ENCODE measurements at regions not wholly inside any gene's neighbourhood (a gene's known extent, or its start where the extent isn't known, plus 50 kb on each side); places are given as distances from the start of the nearest gene placed in this dataset.

GRCh38 chr13:78183732-78184131, 265.1 kb upstream of the EDNRB start:
- Histone ChIP-seq H3K4me1 (ENCODE audit: control insufficient read depth in 1 of 2, extremely low read depth in 1 of 2, insufficient read depth in 2 of 2, low read length in 2 of 2) (no peaks in the 10 kb centered on the region), H3K36me3 (ENCODE audit: control insufficient read depth in 2 of 2, extremely low read depth in 1 of 2, insufficient read depth in 1 of 2, low read length in 1 of 2) (no peaks in the 10 kb centered on the region), H3K27me3 (replicated peaks in 1 of 2; ENCODE audit: control insufficient read depth in 2 of 2, extremely low read depth in 1 of 2, insufficient read depth in 2 of 2, low read length in 1 of 2) (no peaks in the 10 kb centered on the region), H3K9me3 (no peaks in the 10 kb centered on the region), H3K27ac (ENCODE audit: low read length) (no peak overlapping the region), H3K4me3 (ENCODE audit: control insufficient read depth in 1 of 2, extremely low read depth in 1 of 2, low read length in 1 of 2) (no peak overlapping the region)
- no peaks in the 10 kb centered on the region for H3K9me3 Mint-ChIP-seq
- ChIA-PET POLR2A (no interaction called here), CTCF (no interaction called here)
- H3K36me3 Mint-ChIP-seq, result no peaks in the 10 kb centered on the region
- ATAC-seq (replicated peaks in 1 of 4), result no peak
- 72% methylated on average over 2 of the region's 2 CpGs for whole genome bisulfite sequencing (ENCODE audit: insufficient coverage)
- no peak for DNase-seq
- H3K4me3 Mint-ChIP-seq, result no peak overlapping the region
- H3K4me1 Mint-ChIP-seq, result no peaks in the 10 kb centered on the region
- peaks cover 0 to 7% of the 10 kb centered on the region in 2 donors for H3K27me3 Mint-ChIP-seq
- no peak overlapping the region for H3K27ac Mint-ChIP-seq

GRCh38 chr13:78182813-78183212, 264.2 kb upstream of the EDNRB start:
- CTCF ChIA-PET, result no interaction called here
- H3K27ac ChIP-seq (ENCODE audit: low read length), result no peak overlapping the region
- H3K36me3 ChIP-seq (ENCODE audit: control insufficient read depth in 2 of 2, extremely low read depth in 1 of 2, insufficient read depth in 1 of 2, low read length in 1 of 2), result no peaks in the 10 kb centered on the region
- Mint-ChIP-seq H3K27me3 (peaks cover 0 to 3% of the 10 kb centered on the region in 2 donors), H3K4me3 (no peak overlapping the region), H3K27ac (no peak overlapping the region), H3K36me3 (no peaks in the 10 kb centered on the region), H3K9me3 (no peaks in the 10 kb centered on the region), H3K4me1 (no peaks in the 10 kb centered on the region)
- no CpG with 5 or more reads among the region's 2 CpGs for WGBS (ENCODE audit: insufficient coverage)
- no peaks in the 10 kb centered on the region for H3K9me3 ChIP-seq
- POLR2A ChIA-PET, result no interaction called here
- H3K4me1 ChIP-seq (ENCODE audit: control insufficient read depth in 1 of 2, extremely low read depth in 1 of 2, insufficient read depth in 2 of 2, low read length in 2 of 2), result no peaks in the 10 kb centered on the region
- H3K27me3 ChIP-seq (replicated peaks in 1 of 2; ENCODE audit: control insufficient read depth in 2 of 2, extremely low read depth in 1 of 2, insufficient read depth in 2 of 2, low read length in 1 of 2), result no peaks in the 10 kb centered on the region
- ATAC-seq (replicated peaks in 1 of 4) (no peak), DNase-seq (no peak)
- H3K4me3 ChIP-seq (ENCODE audit: control insufficient read depth in 1 of 2, extremely low read depth in 1 of 2, low read length in 1 of 2), result no peak overlapping the region

GRCh38 chr13:78177306-78177705, 258.7 kb upstream of the EDNRB start:
- no peak overlapping the region for H3K4me3 ChIP-seq (ENCODE audit: control insufficient read depth in 1 of 2, extremely low read depth in 1 of 2, low read length in 1 of 2)
- H3K36me3 ChIP-seq (ENCODE audit: control insufficient read depth in 2 of 2, extremely low read depth in 1 of 2, insufficient read depth in 1 of 2, low read length in 1 of 2), result no peaks in the 10 kb centered on the region
- peaks cover 0 to 5% of the 10 kb centered on the region in 2 donors for H3K27me3 Mint-ChIP-seq
- H3K9me3 Mint-ChIP-seq, result peaks cover 0 to 2% (median 0%) of the 10 kb centered on the region in 3 donors
- no peaks in the 10 kb centered on the region for H3K4me1 ChIP-seq (ENCODE audit: control insufficient read depth in 1 of 2, extremely low read depth in 1 of 2, insufficient read depth in 2 of 2, low read length in 2 of 2)
- ChIA-PET POLR2A (no interaction called here), CTCF (no interaction called here)
- H3K27ac Mint-ChIP-seq, result no peak overlapping the region
- H3K27ac ChIP-seq (ENCODE audit: low read length), result no peak overlapping the region
- no peak overlapping the region for H3K4me3 Mint-ChIP-seq
- no peaks in the 10 kb centered on the region for H3K9me3 ChIP-seq
- no peak for ATAC-seq (replicated peaks in 1 of 4)
- WGBS (ENCODE audit: insufficient coverage), result 100% methylated on average over 1 of the region's 1 CpG
- H3K27me3 ChIP-seq (replicated peaks in 1 of 2; ENCODE audit: control insufficient read depth in 2 of 2, extremely low read depth in 1 of 2, insufficient read depth in 2 of 2, low read length in 1 of 2), result peaks cover 0 to 3% of the 10 kb centered on the region in 2 experiments
- H3K36me3 Mint-ChIP-seq, result no peaks in the 10 kb centered on the region
- H3K4me1 Mint-ChIP-seq, result no peaks in the 10 kb centered on the region
- DNase-seq, result no peak

GRCh38 chr13:78176880-78177279, 258.2 kb upstream of the EDNRB start:
- Histone ChIP-seq H3K27me3 (replicated peaks in 1 of 2; ENCODE audit: control insufficient read depth in 2 of 2, extremely low read depth in 1 of 2, insufficient read depth in 2 of 2, low read length in 1 of 2) (peaks cover 0 to 3% of the 10 kb centered on the region in 2 experiments), H3K27ac (ENCODE audit: low read length) (no peak overlapping the region), H3K4me1 (ENCODE audit: control insufficient read depth in 1 of 2, extremely low read depth in 1 of 2, insufficient read depth in 2 of 2, low read length in 2 of 2) (no peaks in the 10 kb centered on the region), H3K36me3 (ENCODE audit: control insufficient read depth in 2 of 2, extremely low read depth in 1 of 2, insufficient read depth in 1 of 2, low read length in 1 of 2) (no peaks in the 10 kb centered on the region), H3K9me3 (no peaks in the 10 kb centered on the region), H3K4me3 (ENCODE audit: control insufficient read depth in 1 of 2, extremely low read depth in 1 of 2, low read length in 1 of 2) (no peak overlapping the region)
- peaks cover 0 to 2% (median 0%) of the 10 kb centered on the region in 3 donors for H3K9me3 Mint-ChIP-seq
- DNase-seq (no peak), ATAC-seq (replicated peaks in 1 of 4) (no peak)
- 50% methylated on average over 1 of the region's 2 CpGs for WGBS (ENCODE audit: insufficient coverage)
- H3K4me3 Mint-ChIP-seq, result no peak overlapping the region
- peaks cover 0 to 3% of the 10 kb centered on the region in 2 donors for H3K27me3 Mint-ChIP-seq
- CTCF ChIA-PET, result no interaction called here
- H3K27ac Mint-ChIP-seq, result no peak overlapping the region
- no peaks in the 10 kb centered on the region for H3K36me3 Mint-ChIP-seq
- no peaks in the 10 kb centered on the region for H3K4me1 Mint-ChIP-seq
- POLR2A ChIA-PET, result no interaction called here

- no peaks in the 10 kb centered on the region for H3K9me3 ChIP-seq
- H3K4me3 ChIP-seq (ENCODE audit: control insufficient read depth in 1 of 2, extremely low read depth in 1 of 2, low read length in 1 of 2), result no peak overlapping the region
- Mint-ChIP-seq H3K36me3 (no peaks in the 10 kb centered on the region), H3K4me1 (no peaks in the 10 kb centered on the region), H3K9me3 (peaks cover 0 to 3% (median 0%) of the 10 kb centered on the region in 3 donors), H3K4me3 (no peak overlapping the region), H3K27me3 (peaks cover 2 to 6% of the 10 kb centered on the region in 2 donors), H3K27ac (no peak overlapping the region)
- no peak overlapping the region for H3K27ac ChIP-seq (ENCODE audit: low read length)
- ChIA-PET POLR2A (no interaction called here), CTCF (no interaction called here)
- H3K36me3 ChIP-seq (ENCODE audit: control insufficient read depth in 2 of 2, extremely low read depth in 1 of 2, insufficient read depth in 1 of 2, low read length in 1 of 2), result no peaks in the 10 kb centered on the region
- WGBS (ENCODE audit: insufficient coverage), result 88% methylated on average over 4 of the region's 6 CpGs
- no peaks in the 10 kb centered on the region for H3K4me1 ChIP-seq (ENCODE audit: control insufficient read depth in 1 of 2, extremely low read depth in 1 of 2, insufficient read depth in 2 of 2, low read length in 2 of 2)
- no peak for ATAC-seq (replicated peaks in 1 of 4)
- peaks cover 0 to 15% of the 10 kb centered on the region in 2 experiments for H3K27me3 ChIP-seq (replicated peaks in 1 of 2; ENCODE audit: control insufficient read depth in 2 of 2, extremely low read depth in 1 of 2, insufficient read depth in 2 of 2, low read length in 1 of 2)
- DNase-seq, result no peak
Observed at GRCh38 chr13:78169386-78169785, 250.8 kb upstream of the EDNRB start.

- ChIA-PET CTCF (no interaction called here), POLR2A (no interaction called here)
- WGBS (ENCODE audit: insufficient coverage), result 78% methylated on average over 3 of the region's 4 CpGs
- DNase-seq, result no peak
- no peak overlapping the region for H3K27ac Mint-ChIP-seq
- ATAC-seq (replicated peaks in 1 of 4), result no peak
- no peaks in the 10 kb centered on the region for H3K9me3 ChIP-seq
- H3K27me3 ChIP-seq (replicated peaks in 1 of 2; ENCODE audit: control insufficient read depth in 2 of 2, extremely low read depth in 1 of 2, insufficient read depth in 2 of 2, low read length in 1 of 2), result peaks cover 0 to 13% of the 10 kb centered on the region in 2 experiments
- H3K27me3 Mint-ChIP-seq, result peaks cover 2 to 6% of the 10 kb centered on the region in 2 donors
- H3K9me3 Mint-ChIP-seq, result peaks cover 0 to 3% (median 0%) of the 10 kb centered on the region in 3 donors
- H3K36me3 ChIP-seq (ENCODE audit: control insufficient read depth in 2 of 2, extremely low read depth in 1 of 2, insufficient read depth in 1 of 2, low read length in 1 of 2), result no peaks in the 10 kb centered on the region
- no peak overlapping the region for H3K4me3 ChIP-seq (ENCODE audit: control insufficient read depth in 1 of 2, extremely low read depth in 1 of 2, low read length in 1 of 2)
- no peak overlapping the region for H3K27ac ChIP-seq (ENCODE audit: low read length)
- no peaks in the 10 kb centered on the region for H3K36me3 Mint-ChIP-seq
- H3K4me3 Mint-ChIP-seq, result no peak overlapping the region
- H3K4me1 ChIP-seq (ENCODE audit: control insufficient read depth in 1 of 2, extremely low read depth in 1 of 2, insufficient read depth in 2 of 2, low read length in 2 of 2), result no peaks in the 10 kb centered on the region
- no peaks in the 10 kb centered on the region for H3K4me1 Mint-ChIP-seq
Observed at GRCh38 chr13:78168981-78169380, 250.3 kb upstream of the EDNRB start.

- Histone ChIP-seq H3K4me1 (ENCODE audit: control insufficient read depth in 1 of 2, extremely low read depth in 1 of 2, insufficient read depth in 2 of 2, low read length in 2 of 2) (no peaks in the 10 kb centered on the region), H3K36me3 (ENCODE audit: control insufficient read depth in 2 of 2, extremely low read depth in 1 of 2, insufficient read depth in 1 of 2, low read length in 1 of 2) (no peaks in the 10 kb centered on the region), H3K4me3 (ENCODE audit: control insufficient read depth in 1 of 2, extremely low read depth in 1 of 2, low read length in 1 of 2) (no peak overlapping the region), H3K27me3 (replicated peaks in 1 of 2; ENCODE audit: control insufficient read depth in 2 of 2, extremely low read depth in 1 of 2, insufficient read depth in 2 of 2, low read length in 1 of 2) (no peaks in the 10 kb centered on the region), H3K9me3 (no peaks in the 10 kb centered on the region), H3K27ac (ENCODE audit: low read length) (no peak overlapping the region)
- ATAC-seq (replicated peaks in 1 of 4), result no peak
- no peak for DNase-seq
- Mint-ChIP-seq H3K27me3 (peaks cover 1 to 3% of the 10 kb centered on the region in 2 donors), H3K4me3 (no peak overlapping the region), H3K36me3 (no peaks in the 10 kb centered on the region), H3K9me3 (no peaks in the 10 kb centered on the region), H3K4me1 (no peaks in the 10 kb centered on the region), H3K27ac (no peak overlapping the region)
- ChIA-PET CTCF (no interaction called here), POLR2A (no interaction called here)
Observed at GRCh38 chr13:78161266-78161665, 242.6 kb upstream of the EDNRB start.
